ENCODE measurements at regions not wholly inside any gene's neighbourhood (a gene's known extent, or its start where the extent isn't known, plus 50 kb on each side); places are given as distances from the start of the nearest gene placed in this dataset.

GRCh38 chr12:96134200-96134599 lies 60.0 kb upstream of the ELK3 start:
- DNase-seq = no peak

- no peak for DNase-seq
These were observed 58.0 kb upstream of the ELK3 start for GRCh38 chr12:96136161-96136560.

- peak; percentile 79 for DNase-seq
These were observed 57.3 kb upstream of the ELK3 start for GRCh38 chr12:96136725-96137378.

GRCh38 chr12:96140174-96140573 lies 54.0 kb upstream of the ELK3 start:
- DNase-seq = peak; percentile 83

GRCh38 chr12:96141216-96141912 lies 52.8 kb upstream of the ELK3 start:
- no peak for DNase-seq

- DNase-seq = peak; percentile 79
These were observed 50.8 kb upstream of the ELK3 start for GRCh38 chr12:96143392-96143791.

GRCh38 chr12:96143827-96144565 lies 50.2 kb upstream of the ELK3 start:
- peak; percentile 53 for DNase-seq
